Tibial artery (tissue), 4 donors: ENCODE measurements at regions not wholly inside any gene's neighbourhood (a gene's known extent, or its start where the extent isn't known, plus 50 kb on each side); places are given as distances from the start of the nearest gene placed in this dataset.
"Not testable (repeated sequence)": the region's sequence is repeated elsewhere in the genome, so short reads cannot be mapped to it uniquely, and the experiment has no call there.

ENCODE experiments used
- DNase-seq, 2 donors: peaks; one replicate each; pipeline ENCODE4 v3.0.0-alpha.2; 2019
- H3K27ac ChIP-seq, 2 donors: fragments of 200-600 bp; sonication (generic) in 1 of 2; 1 replicate in 1 of 2; 2 replicates in 1 of 2; pipeline ENCODE4 v1.5.1; 2018 to 2019; ENCODE audit warnings: mild to moderate bottlenecking in 1 of 2
- H3K27me3 ChIP-seq, 2 donors: fragments of 200-600 bp; sonication (generic) in 1 of 2; one replicate each; pipeline versions ENCODE4 v1.5.1 to v1.6.0; 2016 to 2019
- H3K36me3 ChIP-seq, 3 donors: fragments of 200-600 bp; sonication (generic) in 2 of 3; one replicate each; pipeline ENCODE4 v1.5.1; 2016 to 2019; ENCODE audit warnings: mild to moderate bottlenecking in 2 of 3
- H3K4me1 ChIP-seq, 4 donors: fragments of 200-600 bp; sonication (generic) in 2 of 4; 1 replicate in 3 of 4; 2 replicates in 1 of 4; pipeline ENCODE4 v1.5.1; 2016 to 2019
- H3K4me3 ChIP-seq, 2 donors: fragments of 200-600 bp; sonication (generic) in 1 of 2; 1 replicate in 1 of 2; 2 replicates in 1 of 2; pipeline ENCODE4 v1.5.1; 2018 to 2019; ENCODE audit warnings: mild to moderate bottlenecking in 2 of 2
- H3K9me3 ChIP-seq, 3 donors: fragments of 200-600 bp; sonication (generic) in 1 of 3; one replicate each; pipeline ENCODE4 v1.5.1; 2016 to 2019
- intact Hi-C: fragments of 100-400 bp; cut with DNase I; formaldehyde crosslinking; loops from one replicate; pipeline ENCODE4 v1.15.0; 2023; ENCODE audit warnings: low total_unique reads
- TF ChIP-seq, protein P1 (sequence below), 2 experiments: fragments of 200-600 bp in 1 of 2; fragments of 450-650 bp in 1 of 2; IDR thresholded peaks; one replicate each; pipeline ENCODE4 v1.5.1; 2017 to 2019; ENCODE audit warnings: antibody characterized with exemption in 2 of 2, mild to moderate bottlenecking in 1 of 2, moderate library complexity in 1 of 2

DNA sequence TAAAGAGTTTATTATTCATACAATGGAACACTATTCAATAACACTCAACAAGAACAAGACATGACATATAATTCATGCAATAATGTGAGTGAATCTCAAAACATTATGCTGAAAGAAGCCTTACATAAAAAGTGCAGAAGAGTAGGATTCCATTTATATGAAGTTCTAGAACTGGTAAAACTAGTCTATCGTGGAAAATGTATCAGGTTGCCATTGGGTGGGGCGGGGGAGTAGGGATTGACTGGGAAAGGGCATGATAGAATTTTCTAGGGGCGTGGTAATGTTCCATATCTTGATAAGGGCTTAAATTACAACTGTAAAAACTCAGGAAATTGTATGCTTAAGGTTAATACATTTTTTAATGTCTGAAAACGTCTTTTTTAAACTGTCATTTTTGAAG is 247.9 kb downstream of the SATB1 start:
- intact Hi-C loops = no loop called here
- Histone ChIP-seq H3K27me3 (no peaks in the 10 kb centered on the region), H3K9me3 (no peaks in the 10 kb centered on the region), H3K4me3 (no peak overlapping the region), H3K4me1 (no peaks in the 10 kb centered on the region), H3K27ac (no peak overlapping the region), H3K36me3 (no peaks in the 10 kb centered on the region)
- DNase-seq = no peak
- TF ChIP-seq, protein P1, sequence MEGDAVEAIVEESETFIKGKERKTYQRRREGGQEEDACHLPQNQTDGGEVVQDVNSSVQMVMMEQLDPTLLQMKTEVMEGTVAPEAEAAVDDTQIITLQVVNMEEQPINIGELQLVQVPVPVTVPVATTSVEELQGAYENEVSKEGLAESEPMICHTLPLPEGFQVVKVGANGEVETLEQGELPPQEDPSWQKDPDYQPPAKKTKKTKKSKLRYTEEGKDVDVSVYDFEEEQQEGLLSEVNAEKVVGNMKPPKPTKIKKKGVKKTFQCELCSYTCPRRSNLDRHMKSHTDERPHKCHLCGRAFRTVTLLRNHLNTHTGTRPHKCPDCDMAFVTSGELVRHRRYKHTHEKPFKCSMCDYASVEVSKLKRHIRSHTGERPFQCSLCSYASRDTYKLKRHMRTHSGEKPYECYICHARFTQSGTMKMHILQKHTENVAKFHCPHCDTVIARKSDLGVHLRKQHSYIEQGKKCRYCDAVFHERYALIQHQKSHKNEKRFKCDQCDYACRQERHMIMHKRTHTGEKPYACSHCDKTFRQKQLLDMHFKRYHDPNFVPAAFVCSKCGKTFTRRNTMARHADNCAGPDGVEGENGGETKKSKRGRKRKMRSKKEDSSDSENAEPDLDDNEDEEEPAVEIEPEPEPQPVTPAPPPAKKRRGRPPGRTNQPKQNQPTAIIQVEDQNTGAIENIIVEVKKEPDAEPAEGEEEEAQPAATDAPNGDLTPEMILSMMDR (IDR thresholded peaks at IDR 0.05) = no peak

DNA sequence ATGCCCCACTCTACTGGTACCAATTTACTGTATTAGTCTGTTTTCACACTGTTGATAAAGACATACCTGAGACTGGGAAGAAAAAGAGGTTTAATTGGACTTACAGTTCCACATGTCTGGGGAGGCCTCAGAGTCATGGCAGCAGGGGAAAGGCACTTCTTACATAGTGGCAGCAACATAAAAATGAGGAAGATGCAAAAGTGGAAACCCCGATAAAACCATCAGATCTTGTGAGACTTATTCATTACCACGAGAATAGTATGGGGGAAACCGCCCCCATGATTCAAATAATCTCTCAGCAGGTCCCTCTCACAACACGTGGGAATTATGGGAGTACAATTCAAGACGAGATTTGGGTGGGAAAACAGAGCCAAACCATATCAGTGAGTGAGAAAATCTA is 251.2 kb downstream of the SATB1 start:
- H3K36me3 ChIP-seq, H3K9me3 ChIP-seq, intact Hi-C loops, H3K4me3 ChIP-seq, H3K27ac ChIP-seq, DNase-seq, H3K27me3 ChIP-seq, H3K4me1 ChIP-seq: not testable (repeated sequence)

DNA sequence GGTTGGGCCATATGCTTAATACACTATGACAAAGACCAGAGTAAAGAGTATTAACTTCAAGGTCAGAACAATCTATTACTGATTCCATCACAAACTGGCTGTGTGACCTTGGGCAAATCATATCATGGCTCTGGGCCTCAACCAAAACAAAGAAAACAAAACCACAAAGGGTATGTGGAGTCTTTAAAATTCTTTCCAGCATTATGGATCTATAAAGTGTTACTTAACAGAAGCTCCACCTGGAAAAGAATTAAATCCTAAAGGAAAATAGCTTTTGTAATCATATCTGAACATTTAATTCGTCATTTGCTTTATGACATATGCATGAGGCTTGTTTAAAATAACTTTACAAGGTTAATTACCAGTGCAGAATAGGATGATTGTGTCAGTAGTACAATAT is 265.5 kb downstream of the SATB1 start:
- no peak for DNase-seq
- intact Hi-C loops = no loop called here
- Histone ChIP-seq H3K4me1 (no peaks in the 10 kb centered on the region), H3K4me3 (no peak overlapping the region), H3K27ac (no peak overlapping the region), H3K36me3 (no peaks in the 10 kb centered on the region), H3K9me3 (no peaks in the 10 kb centered on the region), H3K27me3 (no peaks in the 10 kb centered on the region)
- TF ChIP-seq, protein P1 (IDR thresholded peaks at IDR 0.05) = no peak

DNA sequence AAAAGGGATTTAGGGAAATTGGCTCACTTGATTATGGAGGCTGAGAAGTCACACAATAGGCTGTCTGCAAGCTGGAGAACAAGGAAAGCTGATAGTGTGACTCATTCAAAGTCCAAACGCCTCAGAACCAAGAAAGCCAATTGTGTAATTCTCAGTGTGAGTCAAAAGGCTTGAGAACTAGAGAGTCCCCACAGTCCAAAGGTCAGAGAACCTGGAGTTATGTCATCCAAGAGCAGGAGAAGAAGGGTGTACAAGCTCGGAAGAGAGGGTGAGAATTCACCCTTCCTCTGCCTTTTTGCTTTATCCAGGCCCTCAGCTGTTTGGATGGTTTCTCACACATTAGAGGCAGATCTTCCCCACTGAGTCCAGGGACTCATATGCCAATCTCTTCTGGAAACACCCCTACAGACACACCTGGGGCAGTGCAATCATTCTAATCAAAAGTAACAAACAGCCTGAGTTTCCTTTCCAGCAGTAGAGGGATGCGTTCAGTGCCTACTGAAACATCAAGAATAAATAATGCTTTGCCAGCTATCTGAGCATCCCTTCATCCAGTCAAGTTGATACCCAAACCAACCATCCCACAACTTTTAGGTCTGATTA is 271.5 kb downstream of the SATB1 start:
- H3K4me3 ChIP-seq = no peak overlapping the region
- no peaks in the 10 kb centered on the region for H3K36me3 ChIP-seq
- no peaks in the 10 kb centered on the region for H3K9me3 ChIP-seq
- TF ChIP-seq, protein P1 (IDR thresholded peaks at IDR 0.05) = no peak
- H3K4me1 ChIP-seq = no peaks in the 10 kb centered on the region
- intact Hi-C loops = no loop called here
- no peak overlapping the region for H3K27ac ChIP-seq
- no peak for DNase-seq
- no peaks in the 10 kb centered on the region for H3K27me3 ChIP-seq

DNA sequence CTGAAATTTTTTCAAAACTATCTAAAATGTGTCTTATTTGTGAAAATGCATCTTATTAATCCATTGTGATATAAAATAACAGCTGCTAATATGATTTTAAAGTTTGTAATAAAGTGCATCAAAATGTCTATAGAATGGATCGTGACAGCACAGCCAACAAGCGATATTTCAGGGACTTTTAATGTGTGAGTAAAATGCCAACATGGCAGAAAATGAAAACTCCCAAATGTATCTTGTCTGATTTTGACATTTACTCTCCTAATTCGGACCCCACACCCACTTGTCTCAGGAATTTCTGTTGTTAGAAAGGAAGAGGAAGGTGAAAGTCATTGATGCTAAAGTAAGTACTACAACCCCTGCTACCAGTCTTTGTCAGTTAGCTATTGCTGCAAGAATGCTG is 273.9 kb downstream of the SATB1 start:
- Histone ChIP-seq H3K9me3 (no peaks in the 10 kb centered on the region), H3K36me3 (no peaks in the 10 kb centered on the region), H3K27ac (no peak overlapping the region), H3K27me3 (no peaks in the 10 kb centered on the region), H3K4me3 (no peak overlapping the region), H3K4me1 (no peaks in the 10 kb centered on the region)
- TF ChIP-seq, protein P1 (IDR thresholded peaks at IDR 0.05) = no peak
- intact Hi-C loops = no loop called here
- no peak for DNase-seq

DNA sequence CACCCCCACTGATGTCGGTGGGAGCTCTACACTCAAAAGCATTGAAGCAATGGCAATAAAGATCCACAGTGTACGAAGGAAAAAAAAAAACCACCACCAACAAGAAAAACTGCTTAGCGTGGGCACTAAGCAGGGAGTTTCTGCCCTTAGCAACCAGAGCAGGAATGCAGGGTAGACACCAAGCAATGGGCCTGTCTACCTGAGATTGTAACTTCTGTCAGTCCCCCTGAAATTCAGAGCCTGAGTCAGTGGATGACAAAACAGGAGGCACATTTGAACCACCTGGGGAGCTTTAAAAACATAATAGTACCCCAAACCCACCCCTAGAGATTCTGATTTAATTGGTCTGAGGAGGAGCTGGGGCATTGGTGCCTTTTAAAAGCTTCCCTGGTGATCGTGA is 275.2 kb downstream of the SATB1 start:
- Histone ChIP-seq H3K27me3 (no peaks in the 10 kb centered on the region), H3K27ac (no peak overlapping the region), H3K36me3 (no peaks in the 10 kb centered on the region), H3K9me3 (no peaks in the 10 kb centered on the region), H3K4me1 (no peaks in the 10 kb centered on the region), H3K4me3 (no peak overlapping the region)
- intact Hi-C loops = no loop called here
- DNase-seq = no peak
- TF ChIP-seq, protein P1 (IDR thresholded peaks at IDR 0.05) = no peak
